GM12891 (cell line): ENCODE measurements at regions not wholly inside any gene's neighbourhood (a gene's known extent, or its start where the extent isn't known, plus 50 kb on each side); places are given as distances from the start of the nearest gene placed in this dataset.

Experiments used
- PAX5 ChIP-seq: IDR thresholded peaks from 2 replicates; pipeline ENCODE4 v1.6.1; 2011; ENCODE audit warnings: low read length, moderate library complexity, mild to moderate bottlenecking; ENCODE audit not compliant: insufficient read depth, severe bottlenecking
- POLR2A ChIP-seq: IDR thresholded peaks from 2 replicates; pipeline ENCODE4 v1.6.1; 2011; ENCODE audit warnings: low read depth, low read length, control low read depth
- POLR2AphosphoS5 ChIP-seq: IDR thresholded peaks from 2 replicates; pipeline ENCODE4 v1.6.1; 2011; ENCODE audit warnings: low read depth, low read length, control low read depth
- POU2F2 ChIP-seq: IDR thresholded peaks from 2 replicates; pipeline ENCODE4 v1.6.1; 2011; ENCODE audit warnings: low read depth, mild to moderate bottlenecking, control low read depth, low read length, moderate library complexity
- SPI1 ChIP-seq: IDR thresholded peaks from 2 replicates; pipeline ENCODE4 v1.6.1; 2011; ENCODE audit warnings: low read depth, low read length, control low read depth
- TAF1 ChIP-seq: IDR thresholded peaks from 2 replicates; pipeline ENCODE4 v1.6.1; 2011; ENCODE audit warnings: low read depth, low read length, control low read depth

DNA sequence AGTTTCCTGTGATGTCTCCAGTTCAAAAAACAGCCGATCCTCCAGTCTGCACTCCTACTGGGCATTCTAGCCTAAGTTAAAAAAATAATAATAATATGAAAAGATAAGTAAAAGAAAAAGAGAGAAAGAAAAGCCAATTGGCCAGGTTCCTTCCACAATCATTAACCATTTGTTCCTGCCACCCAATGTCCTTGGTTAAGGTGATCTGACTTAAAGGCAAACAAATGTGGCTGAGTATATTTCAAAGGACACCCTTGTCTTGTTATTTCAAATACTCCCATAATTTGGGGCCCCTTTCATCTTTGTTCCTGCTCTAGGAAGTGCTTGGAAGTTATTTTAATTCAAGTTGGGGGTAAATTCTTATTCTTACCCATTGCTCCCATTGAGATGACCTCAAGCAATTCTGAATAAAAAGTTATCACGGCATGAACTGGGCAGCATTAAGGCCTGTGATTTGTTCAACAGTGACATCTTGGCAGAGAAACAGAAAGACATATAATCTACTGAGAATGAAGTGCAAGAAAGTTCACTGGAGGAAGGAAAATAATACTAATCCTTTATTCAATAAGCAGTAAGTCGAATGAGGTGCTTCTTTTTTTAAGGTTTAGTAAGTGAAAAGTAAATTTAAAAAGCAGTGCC, 1054.5 kb upstream of the FANCL start:
- TF ChIP-seq POU2F2 (no peak), POLR2A (no peak), TAF1 (no peak), POLR2AphosphoS5 (no peak), SPI1 (no peak), PAX5 (no peak)
